GM18861 (cell line): ENCODE measurements at regions not wholly inside any gene's neighbourhood (a gene's known extent, or its start where the extent isn't known, plus 50 kb on each side); places are given as distances from the start of the nearest gene placed in this dataset.
"Not testable (repeated sequence)": the region's sequence is repeated elsewhere in the genome, so short reads cannot be mapped to it uniquely, and the experiment has no call there.

Experiments
- ATAC-seq: cut with Tn5 transposase; IDR thresholded peaks from one replicate; pipeline ENCODE4 v1.9.1; 2021; ENCODE audit not compliant: unreplicated experiment

DNA sequence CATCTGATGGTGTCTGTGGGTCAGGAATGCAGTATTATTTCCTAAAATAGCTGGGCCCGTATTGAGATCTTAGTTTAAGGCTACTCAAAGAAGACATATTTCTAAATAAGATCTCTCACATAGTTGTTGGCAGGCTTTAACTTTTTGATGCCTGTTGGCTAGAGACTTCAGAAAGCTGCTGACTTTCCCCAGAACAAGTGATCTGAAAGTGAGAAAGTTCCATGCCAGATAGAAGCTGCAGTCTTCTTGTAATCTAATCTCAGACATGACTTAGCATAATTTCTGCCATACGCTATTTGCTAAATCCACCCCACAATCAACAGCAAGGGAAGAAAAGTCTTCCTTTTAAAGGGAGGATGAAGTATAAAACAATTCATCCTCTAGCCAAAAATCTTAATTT is 867.1 kb downstream of the IGSF11 start:
- no peak for ATAC-seq

DNA sequence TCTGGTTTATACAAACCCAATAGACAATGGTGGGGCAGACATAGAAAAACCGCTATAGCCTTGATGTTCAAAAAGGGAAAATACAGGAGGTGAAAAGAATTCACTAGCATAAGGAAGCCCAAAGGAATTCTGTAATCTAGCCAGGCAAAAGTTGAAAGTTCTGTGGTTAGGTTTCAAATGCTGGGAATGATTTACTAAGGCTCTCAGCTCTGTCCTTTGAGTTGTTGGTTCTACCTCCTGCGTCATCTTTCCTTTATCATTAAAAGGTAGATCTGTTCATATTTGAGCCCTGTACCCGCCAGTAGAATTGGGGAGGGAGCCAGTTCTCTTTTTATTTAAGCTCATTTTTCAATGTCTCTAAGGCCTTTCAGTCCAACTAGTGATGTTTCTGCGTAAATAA is 866.5 kb downstream of the IGSF11 start:
- ATAC-seq = no peak

DNA sequence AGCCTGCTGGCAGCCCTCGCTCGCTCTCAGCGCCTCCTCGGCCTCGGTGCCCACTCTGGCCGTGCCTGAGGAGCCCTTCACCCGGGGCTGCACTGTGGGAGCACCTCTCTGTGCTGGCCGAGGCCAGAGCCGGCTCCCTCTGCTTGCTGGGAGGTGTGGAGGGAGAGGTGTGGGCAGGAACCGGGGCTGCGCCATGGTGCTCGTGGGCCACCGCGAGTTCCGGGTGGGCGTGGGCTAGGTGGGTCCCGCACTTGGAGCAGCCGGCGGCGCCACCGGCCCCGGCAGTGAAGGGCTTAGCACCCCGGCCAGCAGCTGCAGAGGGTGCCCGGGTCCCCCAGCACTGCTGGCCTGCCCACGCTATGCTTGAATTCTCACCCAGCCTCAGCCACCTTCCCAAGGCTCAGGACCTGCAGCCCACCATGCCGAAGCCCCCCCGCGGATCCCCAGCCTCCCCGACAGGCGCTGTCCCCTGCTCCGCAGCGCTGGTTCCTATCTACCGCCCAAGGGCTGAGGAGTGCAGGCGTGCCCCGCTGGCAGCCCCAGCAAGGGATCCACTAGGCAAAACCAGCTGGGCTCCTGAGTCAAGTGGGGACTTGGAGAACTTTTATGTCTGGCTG is 863.3 kb downstream of the IGSF11 start:
- no peak for ATAC-seq

DNA sequence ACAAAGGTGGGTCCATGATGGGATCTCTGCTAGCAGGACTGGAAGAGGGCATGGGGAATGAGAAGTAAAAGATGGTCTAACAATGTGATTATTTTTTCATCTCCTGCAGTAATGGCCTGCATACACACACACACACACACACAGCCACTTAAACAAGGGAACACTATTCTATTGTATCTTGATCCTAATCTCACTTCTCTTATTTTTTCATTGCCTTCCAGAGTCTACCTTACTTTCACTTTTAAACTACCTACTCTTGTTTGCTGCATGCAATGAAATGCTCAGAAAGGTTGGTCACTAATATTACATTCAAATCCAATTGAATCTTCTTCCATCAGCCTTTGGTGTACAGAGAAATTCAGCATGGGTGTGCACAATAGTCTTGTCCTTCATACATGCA is 853.8 kb downstream of the IGSF11 start:
- ATAC-seq = no peak

DNA sequence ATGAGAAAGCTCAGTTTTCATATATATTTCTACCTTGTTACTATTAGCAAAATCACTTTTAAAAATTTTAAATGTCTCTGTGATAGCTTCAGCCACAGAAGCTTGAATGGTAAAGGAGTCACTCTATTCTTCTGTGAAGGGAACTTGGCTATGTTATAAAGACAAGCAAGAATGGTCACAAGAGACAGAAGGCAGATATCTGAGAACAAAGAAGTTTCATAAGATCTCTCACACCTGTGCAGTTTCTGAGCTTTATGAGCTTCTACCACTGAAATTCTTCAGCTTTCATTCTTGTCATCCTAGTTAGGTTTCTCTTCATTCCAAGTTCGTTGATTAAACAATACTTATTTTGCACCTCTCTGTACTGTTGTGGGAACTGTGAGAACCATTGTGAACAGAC is 853.4 kb downstream of the IGSF11 start:
- ATAC-seq = no peak

DNA sequence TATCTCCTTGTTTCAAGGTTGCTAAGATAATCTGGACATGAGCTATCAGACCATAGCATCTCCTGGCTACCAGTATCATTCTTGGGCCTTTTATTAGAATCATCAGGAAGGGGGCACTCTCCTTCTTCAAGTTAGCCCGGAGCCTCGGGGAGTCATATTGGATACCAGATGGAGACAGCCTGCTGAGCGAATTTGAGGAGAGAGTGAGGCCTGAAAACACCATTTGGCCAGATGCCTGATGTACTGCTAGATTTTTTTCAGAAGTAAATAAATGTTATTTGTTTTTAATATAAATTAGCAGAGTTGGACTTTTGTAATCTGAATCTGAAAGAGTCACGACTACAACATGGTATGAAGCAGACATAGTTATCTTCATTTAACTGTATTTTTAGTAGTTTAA is 848.6 kb downstream of the IGSF11 start:
- ATAC-seq = no peak

DNA sequence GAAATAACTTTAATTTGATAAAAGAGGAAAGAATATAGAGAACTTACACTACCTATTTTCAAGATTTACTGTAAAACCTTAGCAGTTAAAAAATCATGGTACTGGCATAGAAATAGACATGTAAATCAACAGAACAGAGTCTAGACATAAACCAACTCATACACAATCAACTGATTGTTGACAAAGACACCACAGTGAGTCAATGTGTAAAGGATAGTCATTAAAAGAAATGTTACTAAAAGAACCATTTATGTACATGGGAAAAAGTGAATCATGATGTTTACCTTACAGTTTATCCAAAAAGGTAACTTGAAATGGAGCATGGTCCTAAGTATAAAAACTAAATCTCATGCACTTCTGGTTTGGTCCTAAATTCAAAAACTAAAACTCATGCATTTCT is 847.4 kb downstream of the IGSF11 start:
- ATAC-seq = no peak

DNA sequence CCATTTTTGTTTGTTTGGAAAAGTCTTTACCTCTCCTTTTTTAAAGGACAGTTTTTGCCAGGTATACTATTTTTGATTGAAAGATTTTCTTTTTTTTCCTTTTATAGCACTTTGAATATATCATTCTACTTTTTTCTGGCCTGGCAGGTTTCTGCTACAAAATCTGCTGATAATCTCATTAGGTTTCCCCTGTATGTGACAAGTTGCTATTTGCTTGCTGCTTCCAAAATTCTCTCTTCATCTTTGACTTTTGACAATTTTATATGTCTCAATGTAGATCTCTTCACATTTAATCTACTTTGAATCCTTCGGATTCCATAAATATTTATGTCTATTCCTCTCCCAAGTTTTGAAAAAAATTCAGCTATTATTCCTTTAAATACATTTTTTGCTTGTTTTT is 838.5 kb downstream of the IGSF11 start:
- no peak for ATAC-seq

DNA sequence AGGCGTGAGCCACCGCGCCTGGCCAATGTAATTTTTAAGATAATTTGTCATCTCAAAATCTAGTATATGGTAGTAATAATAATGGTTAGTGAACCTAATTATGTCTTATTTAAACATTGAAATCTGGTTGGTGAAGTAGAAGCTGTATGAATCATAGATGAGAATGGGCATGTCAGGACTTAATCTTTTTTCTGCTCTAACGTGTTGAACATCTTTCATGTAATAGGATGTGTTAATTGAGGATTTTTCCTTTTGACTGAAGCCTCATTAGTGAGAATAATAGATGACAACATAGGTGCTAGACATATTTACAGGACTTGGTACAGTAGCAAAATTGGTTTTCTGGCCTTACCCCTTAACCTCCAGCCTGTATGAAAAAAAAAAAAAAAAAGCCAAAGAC is 835.6 kb downstream of the IGSF11 start:
- ATAC-seq = no peak

DNA sequence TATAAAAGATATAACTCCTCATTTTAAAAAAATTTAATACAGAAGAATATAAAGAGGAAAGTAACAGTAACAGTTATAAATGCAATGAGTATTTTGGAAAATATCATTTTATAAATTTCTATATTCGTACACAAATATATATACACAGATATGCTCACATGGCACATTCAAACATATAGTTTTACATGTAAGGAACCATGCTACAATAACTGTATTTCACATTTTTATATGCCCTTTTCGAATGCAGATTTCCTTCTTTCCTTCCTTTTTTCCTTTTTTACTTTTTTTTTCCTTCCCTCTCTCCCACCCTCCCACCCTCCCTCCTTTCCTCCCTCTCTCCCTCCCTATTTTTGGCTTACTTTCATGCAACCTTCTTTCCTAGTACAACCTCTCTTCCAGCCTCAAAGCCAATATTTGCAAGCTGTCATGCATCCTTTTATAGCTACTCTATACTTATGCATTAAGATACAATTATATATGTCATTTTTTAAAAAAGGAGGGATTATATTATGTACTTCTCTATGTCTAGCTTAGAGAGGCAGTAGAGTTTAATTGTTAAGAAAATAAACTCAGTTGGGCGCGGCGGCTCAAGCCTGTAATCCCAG is 830.5 kb downstream of the IGSF11 start:
- ATAC-seq = no peak

DNA sequence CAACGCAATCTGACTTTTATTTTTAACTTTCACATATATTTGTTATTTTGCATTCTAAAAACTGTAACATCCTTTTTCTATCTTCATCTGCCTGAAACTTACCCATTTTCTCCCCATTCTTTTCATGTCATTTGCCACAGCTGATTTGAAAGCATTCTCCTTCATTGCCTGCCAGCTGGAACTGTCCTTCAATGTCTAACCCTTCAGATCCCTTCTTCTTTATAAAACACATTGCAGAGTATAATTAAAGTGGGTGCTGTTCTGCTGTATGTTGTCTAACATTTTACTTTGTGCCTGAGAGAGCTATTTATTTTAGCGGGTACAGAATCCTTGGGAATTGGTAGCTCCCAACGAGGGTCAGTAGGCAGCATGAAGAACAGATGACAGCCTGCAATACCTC is 827.4 kb downstream of the IGSF11 start:
- no peak for ATAC-seq

DNA sequence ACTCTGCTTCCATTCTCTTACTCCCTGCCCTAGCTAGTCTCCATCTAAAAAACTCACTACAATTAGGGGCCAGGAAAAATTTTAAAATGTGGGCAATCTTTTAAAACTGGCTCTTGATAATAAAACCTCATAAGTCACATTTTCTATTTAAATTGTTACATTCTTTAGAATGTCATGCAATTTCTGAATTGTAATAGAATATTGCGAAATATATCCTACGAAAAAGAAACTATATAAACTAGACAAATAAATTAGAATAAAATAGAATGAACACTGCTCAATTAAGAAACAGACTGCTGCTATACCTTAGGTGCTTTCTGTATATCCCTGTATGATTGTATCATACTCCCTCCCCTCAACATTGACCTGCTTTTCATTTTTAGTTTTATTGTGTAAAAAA is 826.0 kb downstream of the IGSF11 start:
- no peak for ATAC-seq

DNA sequence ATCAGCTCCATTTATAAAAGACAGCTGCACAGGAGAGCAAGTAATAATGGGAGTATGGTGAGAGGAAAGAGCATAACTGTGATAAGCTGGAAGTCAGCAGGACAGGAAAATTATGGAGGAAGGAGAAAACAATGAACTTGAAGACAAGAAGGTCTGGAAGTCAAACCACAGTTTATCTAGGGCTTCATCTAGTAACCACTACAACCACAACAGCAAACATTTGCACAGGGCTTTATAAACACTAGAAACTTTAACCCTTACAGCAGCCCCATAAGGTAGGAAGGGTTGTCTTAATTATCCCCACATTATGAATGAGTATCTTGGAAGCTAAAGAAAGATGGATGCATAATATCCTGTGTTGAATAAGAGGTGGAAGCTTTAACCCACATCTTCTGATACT is 820.8 kb downstream of the IGSF11 start:
- no peak for ATAC-seq

DNA sequence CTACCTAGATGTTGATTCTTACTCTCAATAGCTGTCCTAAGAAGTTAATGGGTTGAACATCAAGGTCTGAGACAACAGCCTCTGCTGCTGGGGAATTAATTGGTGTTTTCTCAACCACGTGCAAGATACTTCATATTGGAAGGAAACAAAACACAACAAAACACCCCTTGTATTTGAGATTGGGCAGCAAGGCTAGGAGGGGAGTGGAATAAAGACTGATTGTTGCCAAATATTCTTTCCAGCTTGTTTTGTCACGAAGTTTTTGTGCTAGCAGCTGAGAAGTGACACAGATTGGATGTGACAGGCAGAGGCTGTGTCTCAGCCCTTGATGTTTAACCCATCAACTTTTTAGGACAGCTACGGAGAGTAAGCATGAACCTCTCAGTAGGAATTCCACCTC is 808.4 kb downstream of the IGSF11 start:
- no peak for ATAC-seq

DNA sequence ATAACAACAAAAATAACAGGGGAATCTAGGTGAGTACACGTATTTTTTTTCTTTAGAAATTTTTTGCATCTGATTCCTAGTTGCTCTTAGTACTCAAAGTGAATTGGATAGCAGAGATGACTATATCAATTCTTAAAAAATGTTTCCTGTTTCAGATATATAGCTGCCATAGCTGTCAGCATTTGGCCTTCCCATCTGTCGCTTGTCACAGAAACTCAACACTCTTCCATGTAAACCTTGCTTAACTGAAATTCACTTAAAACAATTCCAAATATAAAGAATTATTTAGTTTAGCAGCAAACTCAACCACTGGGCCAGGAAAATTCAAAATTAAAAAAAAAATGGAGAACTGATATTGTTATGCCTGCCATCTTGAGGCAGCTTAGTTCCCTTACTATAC is 807.5 kb downstream of the IGSF11 start:
- no peak for ATAC-seq

DNA sequence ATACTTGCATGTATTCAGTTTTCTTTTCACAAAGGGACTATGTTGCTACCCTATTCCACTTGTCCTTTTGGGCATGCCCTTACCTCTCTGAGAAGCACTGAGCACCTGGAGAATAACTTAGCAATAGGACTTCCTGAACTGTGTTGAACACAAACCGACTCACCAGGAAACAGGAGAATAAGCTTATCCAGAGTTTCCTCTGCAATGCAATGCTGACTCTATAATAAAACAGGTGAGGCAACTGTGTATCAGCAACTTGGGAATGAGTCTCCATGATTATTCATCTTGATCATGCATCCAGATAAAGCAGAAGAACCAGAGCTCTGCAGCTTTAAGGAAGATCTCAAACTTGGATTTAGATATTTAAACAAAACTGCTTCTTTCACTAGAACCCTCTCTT is 806.5 kb downstream of the IGSF11 start:
- no peak for ATAC-seq

DNA sequence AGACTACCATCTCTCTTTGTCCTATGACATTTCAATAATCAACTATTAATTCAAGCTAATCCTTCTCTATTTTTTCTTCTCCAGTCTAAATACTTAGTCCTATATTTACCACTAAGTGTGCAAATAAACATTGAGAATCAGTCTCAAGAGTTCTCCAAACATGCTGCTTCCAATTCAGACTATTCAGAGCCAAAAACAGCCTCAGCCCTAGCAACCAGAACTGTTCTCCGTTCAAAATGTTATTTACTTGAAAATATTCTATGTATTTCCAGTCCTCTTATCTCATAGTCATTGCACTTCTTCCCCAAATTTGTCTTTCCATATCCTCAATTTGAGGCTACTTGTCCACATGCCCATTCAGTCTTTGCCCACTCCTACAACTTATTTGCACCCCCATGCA is 805.5 kb downstream of the IGSF11 start:
- no peak for ATAC-seq

DNA sequence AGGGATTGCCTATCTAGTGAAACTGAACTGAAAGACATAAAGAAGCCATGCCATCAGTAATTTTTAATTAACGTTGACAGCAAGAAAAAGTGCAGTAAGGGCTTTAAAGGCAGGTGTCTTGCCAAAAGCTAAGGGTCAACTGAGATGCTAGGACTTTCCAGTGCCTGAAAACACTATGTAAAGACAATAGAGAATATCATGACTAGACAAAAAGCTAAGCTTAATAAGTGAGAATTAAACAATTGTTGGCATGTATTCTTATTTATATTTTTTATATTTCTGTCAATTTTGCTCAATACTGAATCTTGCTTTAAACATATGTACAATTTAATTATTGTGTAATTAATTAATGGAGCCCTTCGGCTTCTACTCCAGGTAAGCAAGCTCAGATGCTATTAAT is 803.1 kb downstream of the IGSF11 start:
- no peak for ATAC-seq

DNA sequence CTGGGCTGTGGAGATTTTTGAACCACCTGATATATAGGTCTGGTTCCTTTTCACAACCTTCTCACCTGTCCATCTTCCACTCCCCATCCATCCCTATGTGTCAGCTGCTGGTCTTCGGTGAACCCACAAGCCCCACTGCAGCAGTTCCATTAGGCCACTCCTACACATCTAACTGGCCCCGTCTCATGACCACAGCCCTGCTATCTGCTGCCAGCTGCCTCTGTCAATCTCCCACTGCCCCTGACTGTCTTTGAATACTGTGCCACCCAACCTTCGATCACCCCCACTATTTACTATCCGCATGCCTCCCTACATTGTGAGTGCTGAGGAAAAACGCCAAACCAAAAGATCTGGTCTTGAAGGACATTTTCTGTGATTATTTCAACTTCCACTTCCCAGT is 795.4 kb downstream of the IGSF11 start:
- ATAC-seq = no peak

DNA sequence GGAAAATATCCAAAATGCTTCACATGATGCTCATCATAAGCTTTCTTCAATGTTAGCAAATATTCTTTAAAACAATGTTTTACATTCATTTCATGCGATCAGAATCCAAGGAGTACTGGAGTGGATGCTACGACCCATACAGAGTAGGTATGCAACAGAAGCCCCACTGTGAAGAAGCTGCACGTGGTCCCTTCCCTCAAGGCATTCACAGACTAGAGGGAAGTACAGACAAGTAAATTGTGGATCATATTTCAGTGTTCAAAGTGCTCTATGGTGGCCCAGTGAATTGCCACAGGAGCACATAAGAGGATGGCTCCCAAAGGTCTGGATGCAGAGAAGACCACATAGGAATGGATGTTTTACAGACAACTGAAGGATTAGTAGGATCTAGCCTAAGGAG is 789.9 kb downstream of the IGSF11 start:
- ATAC-seq = no peak

DNA sequence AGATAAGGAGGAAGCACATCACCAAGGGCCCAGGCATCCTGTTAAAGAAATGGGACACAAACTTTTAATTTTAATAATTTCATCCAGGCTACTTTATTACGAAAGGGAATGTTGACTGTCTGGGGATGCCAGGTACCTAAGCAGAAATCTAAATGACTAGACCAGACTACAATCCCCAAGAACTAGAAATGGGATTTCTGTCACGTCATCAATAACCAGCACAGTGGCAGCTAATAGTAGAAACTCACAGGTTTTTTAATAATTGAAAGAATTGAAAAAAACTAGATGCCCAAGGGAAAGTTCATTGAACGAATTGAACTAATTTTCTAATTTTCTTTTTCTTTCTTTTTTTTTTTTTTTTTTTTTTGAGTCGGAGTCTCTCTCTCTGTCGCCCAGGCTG is 789.3 kb downstream of the IGSF11 start:
- ATAC-seq = no peak

DNA sequence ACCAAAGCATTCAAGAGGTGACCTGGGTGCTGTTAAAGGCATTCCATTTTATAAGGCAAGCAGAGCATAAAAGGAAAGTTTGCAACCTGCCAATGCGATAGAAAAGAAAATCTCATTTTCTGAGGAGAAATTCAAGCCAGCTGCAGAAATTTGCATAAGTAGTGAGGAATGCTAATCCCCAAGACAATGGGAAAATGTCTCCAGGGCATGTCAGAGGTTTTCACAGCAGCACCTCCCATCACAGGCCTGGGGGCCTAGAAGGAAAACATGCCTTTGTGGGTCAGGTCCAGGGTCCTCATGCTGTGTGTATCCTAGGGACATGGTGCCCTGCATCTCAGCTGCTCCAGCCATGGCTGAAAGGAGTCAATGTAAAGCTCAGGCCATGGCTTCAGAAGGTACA is 775.8 kb downstream of the IGSF11 start:
- not testable (repeated sequence) for ATAC-seq

DNA sequence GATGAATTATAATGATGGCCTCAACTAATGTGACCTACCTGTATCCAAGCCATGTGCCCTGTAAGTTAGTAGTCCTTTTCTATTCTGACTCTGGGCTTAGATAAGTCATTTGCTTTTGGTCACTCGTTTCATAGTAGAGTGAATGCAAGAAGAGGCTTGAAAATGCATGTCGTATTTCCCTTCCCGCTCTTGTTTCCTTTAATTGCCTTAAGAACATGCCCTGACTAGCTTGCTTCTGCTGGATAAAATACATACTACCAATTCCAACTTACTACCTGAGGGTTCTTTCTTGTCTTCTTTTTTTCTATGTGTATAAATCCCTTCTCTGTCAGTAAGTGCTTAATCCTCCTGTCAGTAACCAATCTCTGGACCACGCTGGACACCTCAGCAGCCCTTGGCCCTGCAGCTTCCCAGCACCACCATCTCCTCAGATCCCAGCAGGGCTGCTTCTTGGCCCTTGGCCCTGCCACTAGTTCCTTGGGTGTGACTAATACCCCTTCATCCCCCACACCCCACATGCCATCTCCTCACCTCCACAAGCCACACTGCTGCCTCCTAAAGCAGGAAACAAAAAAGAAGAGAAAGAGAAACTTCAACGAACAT is 771.7 kb downstream of the IGSF11 start:
- ATAC-seq = no peak
